ENCODE measurements at regions not wholly inside any gene's neighbourhood (a gene's known extent, or its start where the extent isn't known, plus 50 kb on each side); places are given as distances from the start of the nearest gene placed in this dataset.

GRCh38 chr7:53500076-53500475 is 464.6 kb downstream of the POM121L12 start:
- H3K9ac ChIP-seq (ENCODE audit: insufficient read depth in 1 of 2, low read depth in 2 of 2, low read length in 2 of 2): no peak overlapping the region
- H3K4me3 ChIP-seq: no peak overlapping the region
- no peak for FAIRE-seq
- ATAC-seq: no peak
- in situ Hi-C loops (cut with MboI): no loop called here
- TF ChIP-seq NFYB (IDR thresholded peaks at IDR 0.05; ENCODE audit: extremely low read depth, insufficient read length) (no peak), NR3C1 (CRISPR knock-in tag; IDR thresholded peaks at IDR 0.05) (no peak), NFE2 (IDR thresholded peaks at IDR 0.05; ENCODE audit: low read depth) (no peak), ZNF57 (CRISPR knock-in tag; IDR thresholded peaks at IDR 0.05) (no peak), ZNF134 (CRISPR knock-in tag; conservative IDR thresholded peaks at IDR 0.05) (no peak), ZNF165 (CRISPR knock-in tag; IDR thresholded peaks at IDR 0.05; ENCODE audit: borderline replicate concordance) (no peak)
- TF ChIP-seq, protein P1, sequence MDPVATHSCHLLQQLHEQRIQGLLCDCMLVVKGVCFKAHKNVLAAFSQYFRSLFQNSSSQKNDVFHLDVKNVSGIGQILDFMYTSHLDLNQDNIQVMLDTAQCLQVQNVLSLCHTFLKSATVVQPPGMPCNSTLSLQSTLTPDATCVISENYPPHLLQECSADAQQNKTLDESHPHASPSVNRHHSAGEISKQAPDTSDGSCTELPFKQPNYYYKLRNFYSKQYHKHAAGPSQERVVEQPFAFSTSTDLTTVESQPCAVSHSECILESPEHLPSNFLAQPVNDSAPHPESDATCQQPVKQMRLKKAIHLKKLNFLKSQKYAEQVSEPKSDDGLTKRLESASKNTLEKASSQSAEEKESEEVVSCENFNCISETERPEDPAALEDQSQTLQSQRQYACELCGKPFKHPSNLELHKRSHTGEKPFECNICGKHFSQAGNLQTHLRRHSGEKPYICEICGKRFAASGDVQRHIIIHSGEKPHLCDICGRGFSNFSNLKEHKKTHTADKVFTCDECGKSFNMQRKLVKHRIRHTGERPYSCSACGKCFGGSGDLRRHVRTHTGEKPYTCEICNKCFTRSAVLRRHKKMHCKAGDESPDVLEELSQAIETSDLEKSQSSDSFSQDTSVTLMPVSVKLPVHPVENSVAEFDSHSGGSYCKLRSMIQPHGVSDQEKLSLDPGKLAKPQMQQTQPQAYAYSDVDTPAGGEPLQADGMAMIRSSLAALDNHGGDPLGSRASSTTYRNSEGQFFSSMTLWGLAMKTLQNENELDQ (CRISPR knock-in tag; IDR thresholded peaks at IDR 0.05; ENCODE audit: borderline replicate concordance): no peak
- BruUV-seq (replicated peaks): no TSS peak
- H3K4me1 ChIP-seq (replicated peaks in 1 of 2; ENCODE audit: control insufficient read depth in 2 of 2, insufficient read depth in 2 of 2, low read length in 2 of 2): no peaks in the 10 kb centered on the region
- H3K9me3 ChIP-seq (replicated peaks; ENCODE audit: control insufficient read depth, insufficient read depth, low read depth, low read length): no peaks in the 10 kb centered on the region
- WGBS (ENCODE audit: insufficient coverage, low coverage, missing lambda C conversion rate): 0% methylated on average over 1 of the region's 1 CpG
- no peak overlapping the region for H2AFZ ChIP-seq (ENCODE audit: low read depth, low read length)
- no peak for DNase-seq (ENCODE audit: extremely low read depth in 1 of 4, low spot score in 3 of 4)
- no peaks in the 10 kb centered on the region for H3K27me3 ChIP-seq (ENCODE audit: control insufficient read depth in 2 of 2, insufficient read depth in 2 of 2, low read length in 2 of 2)
- H3K9me1 ChIP-seq (ENCODE audit: control insufficient read depth, insufficient read depth, low read length): no peaks in the 10 kb centered on the region
- ChIA-PET POLR2A (no interaction called here), CTCF (ENCODE audit: low intra/inter-chr PET ratio) (no interaction called here)
- H4K20me1 ChIP-seq (replicated peaks; ENCODE audit: control insufficient read depth, insufficient read depth, low read length): no peaks in the 10 kb centered on the region
- H3K4me2 ChIP-seq (ENCODE audit: insufficient read depth, low read length): no peak overlapping the region
- H3K79me2 ChIP-seq (ENCODE audit: control insufficient read depth, insufficient read depth, low read length): no peaks in the 10 kb centered on the region
- no peak overlapping the region for H3K27ac ChIP-seq (ENCODE audit: extremely low read depth, low read depth, low read length)
- no peaks in the 10 kb centered on the region for H3K36me3 ChIP-seq (ENCODE audit: control insufficient read depth, insufficient read depth, low read length)
- intact Hi-C loops (cut with micrococcal nuclease): no loop called here
